A549 (cell line): ENCODE measurements at regions not wholly inside any gene's neighbourhood (a gene's known extent, or its start where the extent isn't known, plus 50 kb on each side); places are given as distances from the start of the nearest gene placed in this dataset.

Experiments
- ATAC-seq, 2 experiments: fragments of 200-7000 bp in 1 of 2; fragments of >200 bp in 1 of 2; cut with Nextera tagmentation in 1 of 2; cut with Tn5 transposase in 1 of 2; 3 replicates each; pipeline versions ENCODE4 v1.8.0 to v1.9.1; 2018 to 2020; ENCODE audit warnings: mild to moderate bottlenecking in 1 of 2, moderate library complexity in 1 of 2
- CTCF ChIA-PET: fragments of 300-600 bp; sonication (Branson Sonifier 250); formaldehyde crosslinking; extraction: SDS; loops from one replicate; lab custom pipeline; 2021; ENCODE audit warnings: antibody characterized with exemption, inconsistent platforms; lab: Yijun Ruan, JAX
- POLR2A ChIA-PET: fragments of 350-600 bp; formaldehyde crosslinking; extraction: SDS; loops from one replicate; lab custom pipeline; 2021; ENCODE audit warnings: antibody characterized with exemption, inconsistent platforms; lab: Yijun Ruan, JAX
- DNase-seq, 2 experiments: peaks; one replicate each; pipeline versions ENCODE4 v3.0.0 to v3.0.0-alpha.2; 2011 to 2016; ENCODE audit warnings: low read depth in 1 of 2, low spot score in 1 of 2
- FAIRE-seq: peaks from 2 replicates; lab custom pipeline; 2011; peaks lifted over from hg19 to GRCh38; lab: Jason Lieb, UNC
- H3K27ac ChIP-seq, 2 experiments: fragments of >200 bp; sonication (Bioruptor Twin); formaldehyde crosslinking; 3 replicates each; pipeline ENCODE4 v1.5.1; 2016 to 2017
- H3K4me1 ChIP-seq: fragments of >200 bp; sonication (Bioruptor Twin); formaldehyde crosslinking; 3 replicates; pipeline ENCODE4 v1.6.1; 2016
- H3K4me2 ChIP-seq: fragments of >200 bp; sonication (Bioruptor Twin); formaldehyde crosslinking; 3 replicates; pipeline ENCODE4 v1.6.1; 2016
- H3K4me3 ChIP-seq: fragments of >200 bp; sonication (Bioruptor Twin); formaldehyde crosslinking; 3 replicates; pipeline ENCODE4 v1.5.1; 2016
- H3K9me3 ChIP-seq: fragments of >200 bp; sonication (Bioruptor Twin); formaldehyde crosslinking; 3 replicates; pipeline ENCODE4 v1.6.1; 2016
- CBX2 ChIP-seq: fragments of 200-600 bp; sonication (generic); IDR thresholded peaks from 2 replicates; pipeline ENCODE4 v1.6.1; 2016; ENCODE audit warnings: low read depth, mild to moderate bottlenecking, borderline replicate concordance
- CEBPB ChIP-seq, 2 experiments: fragments of >200 bp in 1 of 2; sonication (Bioruptor Twin) in 1 of 2; formaldehyde crosslinking in 1 of 2; IDR thresholded peaks; 2 replicates each; pipeline ENCODE4 v1.6.1; 2012 to 2016
- CHD2 ChIP-seq: fragments of 150-350 bp; IDR thresholded peaks from 2 replicates; pipeline ENCODE4 v1.6.1; 2014; ENCODE audit warnings: low read length; ENCODE audit not compliant: partially characterized antibody
- CHD4 ChIP-seq: fragments of 200-600 bp; sonication (generic); IDR thresholded peaks from 2 replicates; pipeline ENCODE4 v1.6.1; 2016; ENCODE audit warnings: antibody characterized with exemption, mild to moderate bottlenecking, borderline replicate concordance
- EHF ChIP-seq: fragments of 250-450 bp; sonication (Bioruptor Pico); IDR thresholded peaks from 2 replicates; pipeline ENCODE4 v1.5.0; 2020; ENCODE audit warnings: mild to moderate bottlenecking
- ESRRA ChIP-seq: fragments of 150-350 bp; IDR thresholded peaks from 2 replicates; pipeline ENCODE4 v1.6.1; 2014; ENCODE audit warnings: mild to moderate bottlenecking, low read length, borderline replicate concordance
- HDAC2 ChIP-seq: fragments of 200-600 bp; sonication (generic); IDR thresholded peaks from 2 replicates; pipeline ENCODE4 v1.6.1; 2016
- HOXA7 ChIP-seq: fragments of 250-450 bp; sonication (Bioruptor Pico); IDR thresholded peaks from 2 replicates; pipeline ENCODE4 v1.5.0; 2020; ENCODE audit warnings: mild to moderate bottlenecking, moderate library complexity
- HOXB13 ChIP-seq: fragments of 250-450 bp; sonication (Bioruptor Pico); IDR thresholded peaks from 2 replicates; pipeline ENCODE4 v1.5.0; 2020; ENCODE audit warnings: low read depth, mild to moderate bottlenecking, moderate library complexity
- HOXB5 ChIP-seq: fragments of 250-450 bp; sonication (Bioruptor Pico); IDR thresholded peaks from 2 replicates; pipeline ENCODE4 v1.5.0; 2020; ENCODE audit warnings: mild to moderate bottlenecking, moderate library complexity
- JUN ChIP-seq, 2 experiments: fragments of >200 bp; sonication (Bioruptor Twin); formaldehyde crosslinking; IDR thresholded peaks; 2 replicates in 1 of 2; 3 replicates in 1 of 2; pipeline ENCODE4 v1.6.1; 2016 to 2017
- JUNB ChIP-seq: fragments of >200 bp; sonication (Bioruptor Twin); formaldehyde crosslinking; IDR thresholded peaks from 2 replicates; pipeline ENCODE4 v1.6.1; 2016
- KDM1A ChIP-seq: fragments of 200-600 bp; sonication (generic); IDR thresholded peaks from 2 replicates; pipeline ENCODE4 v1.6.1; 2016; ENCODE audit warnings: low read depth, mild to moderate bottlenecking
- MAZ ChIP-seq: fragments of 150-350 bp; IDR thresholded peaks from 2 replicates; pipeline ENCODE4 v1.6.1; 2014; ENCODE audit warnings: antibody characterized with exemption, low read depth, low read length, borderline replicate concordance
- NPAS2 ChIP-seq: fragments of 250-450 bp; sonication (Bioruptor Pico); IDR thresholded peaks from 2 replicates; pipeline ENCODE4 v1.8.0; 2022; ENCODE audit warnings: mild to moderate bottlenecking, moderate library complexity, borderline replicate concordance
- RAD21 ChIP-seq, 2 experiments: fragments of >200 bp in 1 of 2; sonication (Bioruptor Twin) in 1 of 2; formaldehyde crosslinking in 1 of 2; IDR thresholded peaks in 1 of 2; conservative IDR thresholded peaks in 1 of 2; 2 replicates in 1 of 2; 3 replicates in 1 of 2; pipeline ENCODE4 v1.6.1; 2012 to 2018; ENCODE audit warnings: inconsistent platforms in 1 of 2
- RARB ChIP-seq: fragments of 250-450 bp; sonication (Bioruptor Pico); IDR thresholded peaks from 2 replicates; pipeline ENCODE4 v1.8.0; 2021; ENCODE audit warnings: mild to moderate bottlenecking, moderate library complexity
- SREBF2 ChIP-seq: fragments of 450-650 bp; IDR thresholded peaks from 2 replicates; pipeline ENCODE4 v1.6.1; 2014; ENCODE audit warnings: mild to moderate bottlenecking, moderate library complexity
- TFCP2L1 ChIP-seq: fragments of 250-450 bp; sonication (Bioruptor Pico); IDR thresholded peaks from 2 replicates; pipeline ENCODE4 v1.5.0; 2021; ENCODE audit warnings: mild to moderate bottlenecking
- ZC3H11A ChIP-seq: fragments of 450-650 bp; IDR thresholded peaks from 2 replicates; pipeline ENCODE4 v1.6.1; 2014; ENCODE audit warnings: antibody characterized with exemption, mild to moderate bottlenecking
- ZFP36 ChIP-seq: fragments of 450-650 bp; IDR thresholded peaks from 2 replicates; pipeline ENCODE4 v1.6.1; 2014; ENCODE audit warnings: borderline replicate concordance; ENCODE audit not compliant: partially characterized antibody
- ZSCAN20 ChIP-seq: fragments of 250-450 bp; sonication (Bioruptor Pico); IDR thresholded peaks from 2 replicates; pipeline ENCODE4 v1.8.0; 2022; ENCODE audit warnings: mild to moderate bottlenecking, moderate library complexity
- WGBS: methylation state at CpG from one replicate; pipeline ENCODE4 v1.1.6; 2017; ENCODE audit errors: missing lambda C conversion rate; 5-methylcytosine and 5-hydroxymethylcytosine counted together
- TF ChIP-seq, protein P1 (sequence below): fragments of >200 bp; sonication (Bioruptor Twin); formaldehyde crosslinking; IDR thresholded peaks from 3 replicates; pipeline ENCODE4 v1.6.1; 2016
- TF ChIP-seq, protein P2 (sequence below): fragments of 200-600 bp; sonication (generic); IDR thresholded peaks from 2 replicates; pipeline ENCODE4 v1.6.1; 2016; ENCODE audit warnings: antibody characterized with exemption, mild to moderate bottlenecking, moderate library complexity
- TF ChIP-seq, protein P3 (sequence below): fragments of >200 bp; sonication (Bioruptor Twin); formaldehyde crosslinking; IDR thresholded peaks from 2 replicates; pipeline ENCODE4 v1.6.1; 2016
- TF ChIP-seq, protein P4 (sequence below): fragments of 450-650 bp; IDR thresholded peaks from 2 replicates; pipeline ENCODE4 v1.6.1; 2014; ENCODE audit warnings: antibody characterized with exemption
- TF ChIP-seq, protein P5 (sequence below): fragments of >200 bp; sonication (Bioruptor Twin); formaldehyde crosslinking; IDR thresholded peaks from 3 replicates; pipeline ENCODE4 v1.5.1; 2016
- TF ChIP-seq, protein P6 (sequence below): IDR thresholded peaks from 2 replicates; pipeline ENCODE4 v1.6.1; 2012

DNA sequence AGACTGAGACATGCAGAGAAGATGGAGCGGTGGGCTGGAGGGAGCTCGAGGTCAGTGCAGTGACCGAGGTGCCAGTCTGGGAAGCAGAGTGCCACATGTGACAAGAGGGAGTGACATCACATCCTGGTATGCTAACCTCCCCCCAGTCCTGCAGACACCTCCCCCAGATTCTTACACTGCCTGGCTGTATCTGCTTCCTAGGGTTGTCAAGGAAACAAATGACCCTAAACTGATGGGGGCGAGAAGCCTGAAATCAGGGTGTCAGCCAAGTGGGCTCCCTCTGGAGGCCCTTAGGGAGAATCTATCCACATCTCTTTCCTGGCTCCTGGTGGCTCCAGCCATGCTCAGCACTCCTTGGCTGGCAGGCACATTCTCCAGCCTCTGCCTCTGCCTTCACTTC is 316.1 kb upstream of the ZMIZ1 start:
- no peak for FAIRE-seq
- no peak for TF ChIP-seq ESRRA
- TF ChIP-seq, protein P1, sequence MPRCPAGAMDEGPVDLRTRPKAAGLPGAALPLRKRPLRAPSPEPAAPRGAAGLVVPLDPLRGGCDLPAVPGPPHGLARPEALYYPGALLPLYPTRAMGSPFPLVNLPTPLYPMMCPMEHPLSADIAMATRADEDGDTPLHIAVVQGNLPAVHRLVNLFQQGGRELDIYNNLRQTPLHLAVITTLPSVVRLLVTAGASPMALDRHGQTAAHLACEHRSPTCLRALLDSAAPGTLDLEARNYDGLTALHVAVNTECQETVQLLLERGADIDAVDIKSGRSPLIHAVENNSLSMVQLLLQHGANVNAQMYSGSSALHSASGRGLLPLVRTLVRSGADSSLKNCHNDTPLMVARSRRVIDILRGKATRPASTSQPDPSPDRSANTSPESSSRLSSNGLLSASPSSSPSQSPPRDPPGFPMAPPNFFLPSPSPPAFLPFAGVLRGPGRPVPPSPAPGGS, result no peak
- TF ChIP-seq HDAC2, result no peak
- TF ChIP-seq, protein P2, sequence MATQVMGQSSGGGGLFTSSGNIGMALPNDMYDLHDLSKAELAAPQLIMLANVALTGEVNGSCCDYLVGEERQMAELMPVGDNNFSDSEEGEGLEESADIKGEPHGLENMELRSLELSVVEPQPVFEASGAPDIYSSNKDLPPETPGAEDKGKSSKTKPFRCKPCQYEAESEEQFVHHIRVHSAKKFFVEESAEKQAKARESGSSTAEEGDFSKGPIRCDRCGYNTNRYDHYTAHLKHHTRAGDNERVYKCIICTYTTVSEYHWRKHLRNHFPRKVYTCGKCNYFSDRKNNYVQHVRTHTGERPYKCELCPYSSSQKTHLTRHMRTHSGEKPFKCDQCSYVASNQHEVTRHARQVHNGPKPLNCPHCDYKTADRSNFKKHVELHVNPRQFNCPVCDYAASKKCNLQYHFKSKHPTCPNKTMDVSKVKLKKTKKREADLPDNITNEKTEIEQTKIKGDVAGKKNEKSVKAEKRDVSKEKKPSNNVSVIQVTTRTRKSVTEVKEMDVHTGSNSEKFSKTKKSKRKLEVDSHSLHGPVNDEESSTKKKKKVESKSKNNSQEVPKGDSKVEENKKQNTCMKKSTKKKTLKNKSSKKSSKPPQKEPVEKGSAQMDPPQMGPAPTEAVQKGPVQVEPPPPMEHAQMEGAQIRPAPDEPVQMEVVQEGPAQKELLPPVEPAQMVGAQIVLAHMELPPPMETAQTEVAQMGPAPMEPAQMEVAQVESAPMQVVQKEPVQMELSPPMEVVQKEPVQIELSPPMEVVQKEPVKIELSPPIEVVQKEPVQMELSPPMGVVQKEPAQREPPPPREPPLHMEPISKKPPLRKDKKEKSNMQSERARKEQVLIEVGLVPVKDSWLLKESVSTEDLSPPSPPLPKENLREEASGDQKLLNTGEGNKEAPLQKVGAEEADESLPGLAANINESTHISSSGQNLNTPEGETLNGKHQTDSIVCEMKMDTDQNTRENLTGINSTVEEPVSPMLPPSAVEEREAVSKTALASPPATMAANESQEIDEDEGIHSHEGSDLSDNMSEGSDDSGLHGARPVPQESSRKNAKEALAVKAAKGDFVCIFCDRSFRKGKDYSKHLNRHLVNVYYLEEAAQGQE, result no peak
- no peak for TF ChIP-seq HOXB5
- no peak for TF ChIP-seq HOXA7 (CRISPR knock-in tag)
- no peak for TF ChIP-seq CHD4
- TF ChIP-seq SREBF2, result no peak
- TF ChIP-seq MAZ, result no peak
- no peak for TF ChIP-seq TFCP2L1 (CRISPR knock-in tag)
- TF ChIP-seq HOXB13 (CRISPR knock-in tag), result no peak
- TF ChIP-seq, protein P3, sequence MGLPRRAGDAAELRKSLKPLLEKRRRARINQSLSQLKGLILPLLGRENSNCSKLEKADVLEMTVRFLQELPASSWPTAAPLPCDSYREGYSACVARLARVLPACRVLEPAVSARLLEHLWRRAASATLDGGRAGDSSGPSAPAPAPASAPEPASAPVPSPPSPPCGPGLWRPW, result no peak
- TF ChIP-seq ZSCAN20 (CRISPR knock-in tag), result no peak
- no peak for TF ChIP-seq RARB (CRISPR knock-in tag)
- no peak for TF ChIP-seq EHF
- TF ChIP-seq NPAS2, result no peak
- TF ChIP-seq JUNB, result no peak
- TF ChIP-seq, all 56 proteins: peak for 0
- ATAC-seq (no peak; a peak in 1 of 6 replicates), DNase-seq (no peak)
- H3K4me3 ChIP-seq, result no peak overlapping the region
- H3K4me2 ChIP-seq, result no peak overlapping the region
- peaks cover 21% of the 10 kb centered on the region for H3K4me1 ChIP-seq
- ChIA-PET POLR2A (no interaction called here), CTCF (interaction anchor here (1.1 kb wide), 1 partner anchor 390 kb away, joined by 3 read pairs; no protein-coding TSS in a partner anchor)
- H3K9me3 ChIP-seq, result no peaks in the 10 kb centered on the region
- H3K27ac ChIP-seq, result no peak overlapping the region
- WGBS, result 56% methylated on average over 4 of the region's 4 CpGs

DNA sequence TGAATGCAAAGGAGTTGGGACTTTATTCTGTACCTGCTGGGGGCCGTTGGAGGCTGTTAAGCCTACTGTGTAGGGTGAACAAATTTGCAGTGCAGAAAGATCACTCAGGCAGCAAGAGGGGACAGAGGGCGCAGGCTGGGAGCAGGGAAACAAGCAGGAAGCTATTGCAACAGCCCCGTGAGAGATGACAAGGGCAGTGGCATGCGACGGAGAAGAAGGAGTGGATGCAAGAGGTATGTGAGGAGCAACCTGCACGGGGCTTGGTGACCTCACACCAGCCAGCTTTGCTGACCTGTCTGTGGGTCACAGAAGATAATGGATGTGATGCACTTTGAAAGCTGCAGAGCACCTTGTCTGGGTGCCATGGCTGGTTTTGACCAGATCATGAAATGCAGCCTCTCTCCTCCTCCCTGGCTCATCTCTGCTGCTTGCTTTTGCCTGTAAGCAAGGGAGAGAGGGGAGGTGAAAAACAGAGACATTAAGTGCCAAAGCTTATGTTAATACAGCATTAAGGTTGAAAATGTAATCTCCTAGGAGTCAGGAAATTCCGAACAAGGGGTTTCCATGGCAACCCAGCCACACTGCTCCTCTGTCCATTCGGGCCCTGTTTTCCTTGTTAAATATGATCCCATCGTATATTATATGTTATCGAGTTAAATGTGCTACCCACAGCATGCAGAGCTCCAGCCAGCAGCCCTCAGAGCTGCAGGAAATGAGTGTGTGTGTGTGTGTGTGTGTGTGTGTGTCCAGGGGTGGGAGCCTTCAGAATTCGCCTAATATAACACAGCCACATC is 314.3 kb upstream of the ZMIZ1 start:
- ATAC-seq (no peak), FAIRE-seq (no peak), DNase-seq (no peak)
- Histone ChIP-seq H3K27ac (peak overlapping the region in 1 of 2 experiments; percentile 51; a peak in 2 of 6 replicates), H3K4me2 (no peak overlapping the region), H3K4me1 (peaks cover 24% of the 10 kb centered on the region), H3K9me3 (no peaks in the 10 kb centered on the region)
- WGBS, result 65% methylated on average over 11 of the region's 11 CpGs
- no peak for TF ChIP-seq ZC3H11A
- TF ChIP-seq CEBPB (IDR thresholded peaks at IDR 0.05), result no peak
- TF ChIP-seq, protein P4, sequence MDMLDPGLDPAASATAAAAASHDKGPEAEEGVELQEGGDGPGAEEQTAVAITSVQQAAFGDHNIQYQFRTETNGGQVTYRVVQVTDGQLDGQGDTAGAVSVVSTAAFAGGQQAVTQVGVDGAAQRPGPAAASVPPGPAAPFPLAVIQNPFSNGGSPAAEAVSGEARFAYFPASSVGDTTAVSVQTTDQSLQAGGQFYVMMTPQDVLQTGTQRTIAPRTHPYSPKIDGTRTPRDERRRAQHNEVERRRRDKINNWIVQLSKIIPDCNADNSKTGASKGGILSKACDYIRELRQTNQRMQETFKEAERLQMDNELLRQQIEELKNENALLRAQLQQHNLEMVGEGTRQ, result no peak
- TF ChIP-seq RAD21 (conservative IDR thresholded peaks at IDR 0.05 in 1 of 2, IDR thresholded peaks at IDR 0.05 in 1 of 2), result no peak
- no peak for TF ChIP-seq CBX2
- TF ChIP-seq KDM1A, result no peak
- no peak for TF ChIP-seq SREBF2
- TF ChIP-seq, protein P5, sequence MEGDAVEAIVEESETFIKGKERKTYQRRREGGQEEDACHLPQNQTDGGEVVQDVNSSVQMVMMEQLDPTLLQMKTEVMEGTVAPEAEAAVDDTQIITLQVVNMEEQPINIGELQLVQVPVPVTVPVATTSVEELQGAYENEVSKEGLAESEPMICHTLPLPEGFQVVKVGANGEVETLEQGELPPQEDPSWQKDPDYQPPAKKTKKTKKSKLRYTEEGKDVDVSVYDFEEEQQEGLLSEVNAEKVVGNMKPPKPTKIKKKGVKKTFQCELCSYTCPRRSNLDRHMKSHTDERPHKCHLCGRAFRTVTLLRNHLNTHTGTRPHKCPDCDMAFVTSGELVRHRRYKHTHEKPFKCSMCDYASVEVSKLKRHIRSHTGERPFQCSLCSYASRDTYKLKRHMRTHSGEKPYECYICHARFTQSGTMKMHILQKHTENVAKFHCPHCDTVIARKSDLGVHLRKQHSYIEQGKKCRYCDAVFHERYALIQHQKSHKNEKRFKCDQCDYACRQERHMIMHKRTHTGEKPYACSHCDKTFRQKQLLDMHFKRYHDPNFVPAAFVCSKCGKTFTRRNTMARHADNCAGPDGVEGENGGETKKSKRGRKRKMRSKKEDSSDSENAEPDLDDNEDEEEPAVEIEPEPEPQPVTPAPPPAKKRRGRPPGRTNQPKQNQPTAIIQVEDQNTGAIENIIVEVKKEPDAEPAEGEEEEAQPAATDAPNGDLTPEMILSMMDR, result no peak
- TF ChIP-seq, protein P6, sequence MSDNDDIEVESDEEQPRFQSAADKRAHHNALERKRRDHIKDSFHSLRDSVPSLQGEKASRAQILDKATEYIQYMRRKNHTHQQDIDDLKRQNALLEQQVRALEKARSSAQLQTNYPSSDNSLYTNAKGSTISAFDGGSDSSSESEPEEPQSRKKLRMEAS, result no peak
- no peak for TF ChIP-seq ZFP36
- TF ChIP-seq TFCP2L1 (CRISPR knock-in tag), result no peak
- TF ChIP-seq JUN (IDR thresholded peaks at IDR 0.05), result no peak
- TF ChIP-seq MAZ, result no peak
- TF ChIP-seq CHD2, result no peak
- TF ChIP-seq, all 56 proteins: peak for 0
- CTCF ChIA-PET, result interaction anchor here (0.9 to 1.4 kb wide), 2 partner anchors 10 to 543 kb away, joined by 3 read pairs; no protein-coding TSS in a partner anchor
- H3K4me3 ChIP-seq, result no peak overlapping the region
- POLR2A ChIA-PET, result no interaction called here
